Endothelial cell of umbilical vein (primary cell): ENCODE measurements at regions not wholly inside any gene's neighbourhood (a gene's known extent, or its start where the extent isn't known, plus 50 kb on each side); places are given as distances from the start of the nearest gene placed in this dataset.

ENCODE experiments used
- BruUV-seq: library from RNA; stranded (reverse); fragments of 400-500 nt; replicated peaks from 2 replicates; lab custom pipeline; 2021; lab: Mats Ljungman, UMichigan
- CTCF ChIA-PET: fragments of 300-600, 350-600 bp; sonication (Branson Sonifier 250); formaldehyde crosslinking; loops from one replicate; lab custom pipeline; 2021; ENCODE audit warnings: antibody characterized with exemption, inconsistent platforms; lab: Charles Lee
- POLR2A ChIA-PET: fragments of 300-600, 350-600 bp; sonication (Branson Sonifier 250); formaldehyde crosslinking; loops from one replicate; lab custom pipeline; 2021; ENCODE audit warnings: antibody characterized with exemption, inconsistent platforms; lab: Charles Lee
- DNase-seq: peaks from one replicate; pipeline ENCODE4 v3.0.0-alpha.2; 2011; ENCODE audit warnings: low read depth, low spot score
- FAIRE-seq: peaks from 2 replicates; lab custom pipeline; 2011; peaks lifted over from hg19 to GRCh38; lab: Jason Lieb, UNC
- H2AFZ ChIP-seq: 2 replicates; pipeline ENCODE4 v1.6.0; 2012; ENCODE audit warnings: low read depth, low read length, control low read depth, inconsistent platforms
- H3K27ac ChIP-seq: 2 replicates; pipeline ENCODE4 v1.5.1; 2011; ENCODE audit warnings: low read depth, mild to moderate bottlenecking, control low read depth, low read length, moderate library complexity; ENCODE audit not compliant: insufficient read depth
- H3K27me3 ChIP-seq, 2 experiments: 2 replicates each; pipeline versions ENCODE4 v1.6.0 to v1.6.1; 2011; ENCODE audit warnings: low read length in 2 of 2, mixed read lengths in 1 of 2; ENCODE audit not compliant: control insufficient read depth in 2 of 2, insufficient read depth in 2 of 2
- H3K36me3 ChIP-seq, 2 experiments: 2 replicates in 1 of 2; 3 replicates in 1 of 2; pipeline ENCODE4 v1.5.1; 2011; ENCODE audit warnings: low read length in 2 of 2, mild to moderate bottlenecking in 1 of 2, moderate library complexity in 1 of 2; ENCODE audit not compliant: control insufficient read depth in 2 of 2, insufficient read depth in 2 of 2; ENCODE audit errors: extremely low read depth in 1 of 2
- H3K4me1 ChIP-seq: 3 replicates; pipeline ENCODE4 v1.5.1; 2011; ENCODE audit warnings: mild to moderate bottlenecking, low read length; ENCODE audit not compliant: control insufficient read depth, insufficient read depth; ENCODE audit errors: extremely low read depth
- H3K4me2 ChIP-seq: 2 replicates; pipeline ENCODE4 v1.6.1; 2011; ENCODE audit warnings: low read length, control low read depth, mixed read lengths; ENCODE audit not compliant: insufficient read depth
- H3K4me3 ChIP-seq, 3 experiments: fragments of 200-600 bp in 1 of 3; sonication (generic), shearing (Covaris generic) in 1 of 3; replicated peaks in 1 of 3; 2 replicates each; pipeline ENCODE4 v1.5.1; 2011 to 2016; ENCODE audit warnings: control low read depth in 3 of 3, low read length in 3 of 3, mild to moderate bottlenecking in 2 of 3, inconsistent platforms in 1 of 3, low read depth in 1 of 3, moderate library complexity in 1 of 3; ENCODE audit not compliant: insufficient read depth in 1 of 3
- H3K79me2 ChIP-seq: 2 replicates; pipeline ENCODE4 v1.6.0; 2012; ENCODE audit warnings: low read length, inconsistent platforms; ENCODE audit not compliant: control insufficient read depth, insufficient read depth
- H3K9ac ChIP-seq: replicated peaks from 2 replicates; pipeline ENCODE3; 2011; ENCODE audit warnings: low read length, control low read depth; ENCODE audit not compliant: insufficient read depth; ENCODE audit errors: extremely low read depth
- H3K9me1 ChIP-seq: replicated peaks from 3 replicates; pipeline ENCODE4 v1.6.0; 2011; ENCODE audit warnings: mild to moderate bottlenecking, low read length; ENCODE audit not compliant: control insufficient read depth, insufficient read depth; ENCODE audit errors: extremely low read depth
- H3K9me3 ChIP-seq: replicated peaks from 2 replicates; pipeline ENCODE4 v1.5.1; 2012; ENCODE audit warnings: low read length, inconsistent platforms; ENCODE audit not compliant: control insufficient read depth, insufficient read depth
- H4K20me1 ChIP-seq: replicated peaks from 2 replicates; pipeline ENCODE3; 2011; ENCODE audit warnings: mild to moderate bottlenecking, low read length; ENCODE audit not compliant: control insufficient read depth, insufficient read depth; ENCODE audit errors: extremely low read depth
- EZH2 ChIP-seq: IDR thresholded peaks from 2 replicates; pipeline ENCODE4 v1.6.1; 2012; ENCODE audit warnings: borderline replicate concordance, low read depth, mild to moderate bottlenecking, moderate library complexity, low read length, inconsistent platforms; ENCODE audit not compliant: severe bottlenecking
- FOS ChIP-seq: IDR thresholded peaks from 2 replicates; pipeline ENCODE4 v1.6.1; 2011; ENCODE audit warnings: mild to moderate bottlenecking, low read length, moderate library complexity, borderline replicate concordance; ENCODE audit not compliant: insufficient read depth
- GATA2 ChIP-seq: IDR thresholded peaks from 2 replicates; pipeline ENCODE4 v1.7.0; 2011; ENCODE audit warnings: low read depth, mild to moderate bottlenecking, moderate library complexity, mixed read lengths, low read length; ENCODE audit not compliant: insufficient read length, insufficient read depth
- JUN ChIP-seq: IDR thresholded peaks from 2 replicates; pipeline ENCODE4 v1.6.1; 2011; ENCODE audit warnings: borderline replicate concordance, low read depth; ENCODE audit not compliant: insufficient read length, insufficient read depth
- MYC ChIP-seq: IDR thresholded peaks from one replicate; pipeline ENCODE4 v1.6.1; 2011; ENCODE audit warnings: mild to moderate bottlenecking, low read depth, low read length
- POLR2A ChIP-seq: IDR thresholded peaks from 2 replicates; pipeline ENCODE4 v1.6.1; 2012; ENCODE audit warnings: low read depth, mild to moderate bottlenecking, control low read depth, low read length
- POLR2AphosphoS5 ChIP-seq: IDR thresholded peaks from 2 replicates; pipeline ENCODE4 v1.6.1; 2012; ENCODE audit warnings: low read depth, mild to moderate bottlenecking, control low read depth, low read length, moderate library complexity; ENCODE audit not compliant: insufficient read depth
- dilution Hi-C: fragments of 300-500 bp; cut with MboI; formaldehyde crosslinking; loops from one replicate; pipeline ENCODE4 v1.15.0; 2019; ENCODE audit warnings: low sequenced_read_pairs; ENCODE audit not compliant: extremely low pct_ligation_motif_present
- intact Hi-C: fragments of 100-400 bp; cut with micrococcal nuclease; formaldehyde crosslinking; loops from one replicate; pipeline ENCODE4 v1.10.0; 2022
- TF ChIP-seq, protein P1 (sequence below): IDR thresholded peaks from 2 replicates; pipeline ENCODE4 v1.6.1; 2011; ENCODE audit not compliant: insufficient read depth, insufficient read length
- TF ChIP-seq, protein P2 (sequence below), 2 donors: IDR thresholded peaks; 1 replicate in 1 of 2; 2 replicates in 1 of 2; pipeline ENCODE4 v1.5.1; 2011; ENCODE audit warnings: low read length in 2 of 2, mild to moderate bottlenecking in 2 of 2, moderate library complexity in 2 of 2, control low read depth in 1 of 2, inconsistent platforms in 1 of 2, low read depth in 1 of 2; ENCODE audit not compliant: insufficient read depth in 1 of 2; ENCODE audit errors: extremely low read depth in 1 of 2

DNA sequence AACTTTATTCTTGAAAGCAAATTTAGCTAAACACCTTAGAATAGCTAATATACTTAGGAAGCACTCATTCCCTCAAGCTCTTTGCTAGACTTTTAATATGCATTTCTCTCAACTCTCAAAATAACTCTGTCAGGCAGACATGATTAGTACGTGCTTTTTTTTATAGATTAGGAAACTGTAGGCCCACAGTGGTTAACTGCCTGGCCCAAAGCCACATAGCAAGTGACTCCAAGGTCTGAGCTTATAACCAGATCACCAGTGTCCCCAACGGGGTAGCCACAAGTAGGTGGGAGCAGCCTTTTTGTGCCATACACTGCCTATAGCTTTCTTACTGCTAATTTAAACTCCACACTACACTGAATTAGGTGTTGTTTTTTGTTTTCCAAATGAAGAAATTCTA lies 576.8 kb downstream of the METTL4 start:
- Histone ChIP-seq H3K27ac (no peak overlapping the region), H3K4me2 (no peak overlapping the region), H3K27me3 (no peaks in the 10 kb centered on the region), H3K4me1 (no peaks in the 10 kb centered on the region), H3K4me3 (no peak overlapping the region), H3K9me3 (no peaks in the 10 kb centered on the region), H2AFZ (no peak overlapping the region), H3K36me3 (no peaks in the 10 kb centered on the region), H3K9ac (no peak overlapping the region), H3K9me1 (no peaks in the 10 kb centered on the region), H3K79me2 (no peaks in the 10 kb centered on the region), H4K20me1 (no peaks in the 10 kb centered on the region)
- FAIRE-seq (no peak), DNase-seq (no peak)
- intact Hi-C loops (no loop called here), dilution Hi-C loops (no loop called here)
- TF ChIP-seq POLR2A (no peak), POLR2AphosphoS5 (no peak), GATA2 (no peak), MYC (no peak), EZH2 (no peak), FOS (no peak), JUN (no peak)
- TF ChIP-seq, protein P1, sequence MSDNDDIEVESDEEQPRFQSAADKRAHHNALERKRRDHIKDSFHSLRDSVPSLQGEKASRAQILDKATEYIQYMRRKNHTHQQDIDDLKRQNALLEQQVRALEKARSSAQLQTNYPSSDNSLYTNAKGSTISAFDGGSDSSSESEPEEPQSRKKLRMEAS, result no peak
- TF ChIP-seq, protein P2, sequence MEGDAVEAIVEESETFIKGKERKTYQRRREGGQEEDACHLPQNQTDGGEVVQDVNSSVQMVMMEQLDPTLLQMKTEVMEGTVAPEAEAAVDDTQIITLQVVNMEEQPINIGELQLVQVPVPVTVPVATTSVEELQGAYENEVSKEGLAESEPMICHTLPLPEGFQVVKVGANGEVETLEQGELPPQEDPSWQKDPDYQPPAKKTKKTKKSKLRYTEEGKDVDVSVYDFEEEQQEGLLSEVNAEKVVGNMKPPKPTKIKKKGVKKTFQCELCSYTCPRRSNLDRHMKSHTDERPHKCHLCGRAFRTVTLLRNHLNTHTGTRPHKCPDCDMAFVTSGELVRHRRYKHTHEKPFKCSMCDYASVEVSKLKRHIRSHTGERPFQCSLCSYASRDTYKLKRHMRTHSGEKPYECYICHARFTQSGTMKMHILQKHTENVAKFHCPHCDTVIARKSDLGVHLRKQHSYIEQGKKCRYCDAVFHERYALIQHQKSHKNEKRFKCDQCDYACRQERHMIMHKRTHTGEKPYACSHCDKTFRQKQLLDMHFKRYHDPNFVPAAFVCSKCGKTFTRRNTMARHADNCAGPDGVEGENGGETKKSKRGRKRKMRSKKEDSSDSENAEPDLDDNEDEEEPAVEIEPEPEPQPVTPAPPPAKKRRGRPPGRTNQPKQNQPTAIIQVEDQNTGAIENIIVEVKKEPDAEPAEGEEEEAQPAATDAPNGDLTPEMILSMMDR (IDR thresholded peaks at IDR 0.05; ENCODE audit: extremely low read depth in 1 of 2, insufficient read depth in 1 of 2, low read depth in 1 of 2, low read length in 2 of 2), result no peak
- POLR2A ChIA-PET, result no interaction called here
- no TSS peak for BruUV-seq
- CTCF ChIA-PET, result no interaction called here
